Neural progenitor cell (in vitro differentiated cells): ENCODE measurements at regions not wholly inside any gene's neighbourhood (a gene's known extent, or its start where the extent isn't known, plus 50 kb on each side); places are given as distances from the start of the nearest gene placed in this dataset.

Experiments
- EZH2 ChIP-seq: fragments of 200-600 bp; sonication (generic); IDR thresholded peaks from 2 replicates; pipeline ENCODE4 v1.6.1; 2017; ENCODE audit warnings: antibody characterized with exemption, mild to moderate bottlenecking, moderate library complexity
- EZH2phosphoT487 ChIP-seq: fragments of 200-600 bp; sonication (generic); IDR thresholded peaks from 2 replicates; pipeline ENCODE4 v1.6.1; 2017; ENCODE audit warnings: antibody characterized with exemption
- TF ChIP-seq, protein P1 (sequence below): fragments of 200-600 bp; sonication (generic); IDR thresholded peaks from 2 replicates; pipeline ENCODE4 v1.5.1; 2017; ENCODE audit warnings: antibody characterized with exemption, mild to moderate bottlenecking

DNA sequence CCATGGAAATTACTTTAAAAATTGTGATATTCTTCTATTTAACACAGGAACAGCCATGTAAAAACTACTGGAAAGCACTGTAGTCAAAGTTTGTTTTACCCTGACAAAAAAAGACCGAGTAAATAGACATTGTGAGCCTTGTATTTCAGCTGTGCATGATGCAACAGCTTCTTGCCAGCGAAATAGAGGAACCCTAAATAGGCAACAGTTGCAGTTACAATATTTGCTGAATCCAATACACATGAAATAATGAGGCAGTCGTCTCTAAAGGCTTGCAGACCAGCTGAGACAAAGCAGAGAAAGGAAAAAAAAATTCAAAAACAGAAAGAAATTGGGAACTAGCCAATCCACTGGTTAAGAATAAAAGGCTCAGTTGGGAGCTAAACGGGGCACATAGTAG lies 1001.1 kb downstream of the OLFM4 start:
- TF ChIP-seq, protein P1, sequence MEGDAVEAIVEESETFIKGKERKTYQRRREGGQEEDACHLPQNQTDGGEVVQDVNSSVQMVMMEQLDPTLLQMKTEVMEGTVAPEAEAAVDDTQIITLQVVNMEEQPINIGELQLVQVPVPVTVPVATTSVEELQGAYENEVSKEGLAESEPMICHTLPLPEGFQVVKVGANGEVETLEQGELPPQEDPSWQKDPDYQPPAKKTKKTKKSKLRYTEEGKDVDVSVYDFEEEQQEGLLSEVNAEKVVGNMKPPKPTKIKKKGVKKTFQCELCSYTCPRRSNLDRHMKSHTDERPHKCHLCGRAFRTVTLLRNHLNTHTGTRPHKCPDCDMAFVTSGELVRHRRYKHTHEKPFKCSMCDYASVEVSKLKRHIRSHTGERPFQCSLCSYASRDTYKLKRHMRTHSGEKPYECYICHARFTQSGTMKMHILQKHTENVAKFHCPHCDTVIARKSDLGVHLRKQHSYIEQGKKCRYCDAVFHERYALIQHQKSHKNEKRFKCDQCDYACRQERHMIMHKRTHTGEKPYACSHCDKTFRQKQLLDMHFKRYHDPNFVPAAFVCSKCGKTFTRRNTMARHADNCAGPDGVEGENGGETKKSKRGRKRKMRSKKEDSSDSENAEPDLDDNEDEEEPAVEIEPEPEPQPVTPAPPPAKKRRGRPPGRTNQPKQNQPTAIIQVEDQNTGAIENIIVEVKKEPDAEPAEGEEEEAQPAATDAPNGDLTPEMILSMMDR = no peak
- TF ChIP-seq EZH2 = no peak
- TF ChIP-seq EZH2phosphoT487 = no peak
